NT2/D1 (cell line): ENCODE measurements at regions not wholly inside any gene's neighbourhood (a gene's known extent, or its start where the extent isn't known, plus 50 kb on each side); places are given as distances from the start of the nearest gene placed in this dataset.

Experiments
- DNase-seq: peaks from one replicate; pipeline ENCODE4 v3.0.0-alpha.2; 2011; ENCODE audit warnings: low read depth, low spot score
- H3K27me3 ChIP-seq: 2 replicates; pipeline ENCODE4 v1.6.0; 2011; ENCODE audit warnings: mild to moderate bottlenecking; ENCODE audit not compliant: insufficient read length, insufficient read depth
- H3K36me3 ChIP-seq: 2 replicates; pipeline ENCODE4 v1.6.1; 2011; ENCODE audit warnings: mild to moderate bottlenecking, low read length, mixed read lengths; ENCODE audit not compliant: insufficient read depth, insufficient read length
- H3K4me1 ChIP-seq: 2 replicates; pipeline ENCODE4 v1.5.1; 2011; ENCODE audit not compliant: insufficient read depth, insufficient read length
- H3K4me3 ChIP-seq: 2 replicates; pipeline ENCODE4 v1.5.1; 2011; ENCODE audit warnings: low read depth; ENCODE audit not compliant: insufficient read length
- H3K9ac ChIP-seq: 2 replicates; pipeline ENCODE4 v1.6.0; 2011; ENCODE audit warnings: low read depth; ENCODE audit not compliant: insufficient read length
- H3K9me3 ChIP-seq: 2 replicates; pipeline ENCODE4 v1.5.1; 2011; ENCODE audit warnings: mild to moderate bottlenecking, low read length; ENCODE audit not compliant: insufficient read depth
- SUZ12 ChIP-seq: IDR thresholded peaks from 2 replicates; pipeline ENCODE4 v1.6.1; 2011; ENCODE audit not compliant: insufficient read length, insufficient read depth; ENCODE audit errors: extremely low read depth
- YY1 ChIP-seq: IDR thresholded peaks from 2 replicates; pipeline ENCODE4 v1.6.1; 2011; ENCODE audit not compliant: insufficient read length, insufficient read depth
- ZNF274 ChIP-seq: IDR thresholded peaks from 2 replicates; pipeline ENCODE4 v1.6.1; 2011; ENCODE audit warnings: mild to moderate bottlenecking, low read depth, low read length

DNA sequence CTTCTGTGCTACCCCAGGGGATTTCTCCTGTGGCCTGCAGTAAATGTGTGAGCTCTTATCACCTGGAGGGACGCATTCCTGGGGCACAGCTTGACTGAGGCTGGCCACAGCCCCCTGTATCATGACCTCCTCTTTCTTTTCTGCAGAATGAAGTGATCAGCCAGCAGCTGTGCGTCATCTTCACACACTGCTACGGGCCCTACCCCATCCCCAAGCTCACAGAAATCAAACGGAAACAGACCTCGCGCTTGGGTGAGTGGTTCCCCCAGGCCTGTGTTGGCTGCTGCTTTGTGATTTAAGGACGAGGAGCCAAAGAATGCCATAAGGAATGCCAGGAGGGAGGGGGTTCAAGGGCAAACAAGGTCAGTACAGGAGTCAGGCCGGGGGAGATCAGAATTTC is 50.5 kb upstream of the PWP1 start:
- H3K9me3 ChIP-seq = 0 out of 2 replicates have a peak, but pooled peaks cover 3% of the 10 kb centered on the region
- peak overlapping the region; percentile 33 for H3K9ac ChIP-seq
- DNase-seq = peak; percentile 64
- no peak overlapping the region for H3K4me3 ChIP-seq
- H3K36me3 ChIP-seq = no peaks in the 10 kb centered on the region
- no peaks in the 10 kb centered on the region for H3K27me3 ChIP-seq
- TF ChIP-seq ZNF274 (no peak), YY1 (no peak), SUZ12 (no peak)
- H3K4me1 ChIP-seq = peaks cover 2% of the 10 kb centered on the region
